ENCODE measurements at regions not wholly inside any gene's neighbourhood (a gene's known extent, or its start where the extent isn't known, plus 50 kb on each side); places are given as distances from the start of the nearest gene placed in this dataset.

GRCh38 chr2:180191432-180192124 is 184.5 kb upstream of the CWC22 start:
- TF ChIP-seq CTCF (IDR thresholded peaks at IDR 0.05; ENCODE audit: insufficient read depth, low read depth, low read length), result no peak
- TF ChIP-seq EZH2 (IDR thresholded peaks at IDR 0.05; ENCODE audit: insufficient read depth, low read length), result no peak

Data from astrocyte (in vitro differentiated cells and primary cell).